SIG-M5 treated with dmso at 0.1 percent for 504 hours (cell line): ENCODE measurements at regions not wholly inside any gene's neighbourhood (a gene's known extent, or its start where the extent isn't known, plus 50 kb on each side); places are given as distances from the start of the nearest gene placed in this dataset.

Experiments used
- DNase-seq: peaks from one replicate; lab custom pipeline; 2025; ENCODE audit not compliant: unreplicated experiment; lab: John Stamatoyannopoulos, UW

DNA sequence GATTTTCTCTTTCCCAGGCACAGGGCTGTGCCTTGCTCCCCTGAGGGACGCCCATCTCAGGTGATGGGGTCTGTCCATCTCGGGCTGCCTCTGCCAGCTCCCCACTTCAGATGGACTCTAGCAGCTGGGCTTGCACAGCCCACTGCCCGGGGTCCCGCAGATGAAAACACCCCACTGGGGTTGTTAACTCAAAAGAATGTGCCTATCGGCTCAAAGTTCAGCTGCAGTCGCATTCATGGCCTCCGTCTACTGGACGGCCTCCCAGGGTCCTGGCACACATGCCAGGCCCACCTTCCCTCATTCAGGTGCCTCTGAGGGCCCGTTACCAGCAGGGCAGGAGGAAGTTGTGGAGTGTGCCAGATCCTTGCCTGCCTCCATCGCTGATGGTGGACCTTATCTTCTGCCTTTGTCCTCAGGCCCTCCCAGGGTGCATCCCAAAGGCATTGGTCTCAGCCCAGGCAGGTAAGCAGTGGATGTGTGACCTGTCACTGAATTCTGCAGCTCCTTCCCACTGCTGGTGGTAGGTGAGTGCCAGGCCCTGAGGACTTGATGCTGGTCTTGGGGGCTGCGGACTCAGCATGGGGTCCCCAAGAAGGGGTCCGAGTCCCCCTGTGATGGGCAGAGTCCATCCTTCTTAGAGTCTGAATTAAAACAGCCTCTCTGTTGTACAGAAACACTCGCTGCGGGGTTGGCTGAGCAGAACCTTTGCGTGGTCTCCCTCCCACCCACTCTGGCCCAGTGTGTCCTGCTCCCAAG is 324.6 kb upstream of the DIO3 start:
- no peak for DNase-seq

DNA sequence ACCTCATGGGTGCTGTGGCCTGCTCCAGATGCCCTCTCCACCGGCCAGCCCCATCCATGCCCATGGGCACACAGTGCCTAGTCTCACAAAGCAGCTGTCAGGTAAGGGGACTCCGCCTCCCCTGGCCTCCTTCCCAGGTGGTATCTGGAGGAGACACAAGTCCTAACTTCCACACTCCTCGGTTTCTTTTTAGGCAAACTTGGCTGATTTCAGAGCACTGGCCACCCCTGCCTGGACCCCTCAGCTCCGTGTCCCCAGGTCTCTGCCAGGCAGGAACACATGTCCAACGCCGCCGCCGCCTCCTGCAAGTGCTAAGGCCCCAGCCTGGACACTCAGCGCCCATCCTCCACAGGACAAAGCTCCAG is 324.1 kb upstream of the DIO3 start:
- no peak for DNase-seq

GRCh38 chr14:101239065-101239464 is 322.2 kb upstream of the DIO3 start:
- DNase-seq: no peak

DNA sequence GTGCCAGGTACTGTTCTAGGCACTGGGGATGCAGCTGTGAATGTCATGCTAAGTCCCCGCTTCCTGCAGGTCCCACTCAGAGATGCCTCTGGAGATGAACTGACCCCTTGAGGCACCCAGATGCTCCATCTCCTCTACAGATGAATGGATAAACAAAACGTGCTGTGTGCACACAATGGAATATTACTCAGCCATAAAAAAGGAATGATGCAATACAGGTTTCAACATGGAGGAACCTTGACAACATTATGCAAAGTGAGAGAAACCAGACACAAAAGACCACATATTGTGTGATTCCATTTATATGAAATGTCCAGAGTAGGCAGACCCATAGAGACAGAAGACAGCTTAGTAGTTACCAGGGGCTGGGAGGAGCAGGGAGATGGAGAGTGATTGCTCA is 320.1 kb upstream of the DIO3 start:
- no peak for DNase-seq

DNA sequence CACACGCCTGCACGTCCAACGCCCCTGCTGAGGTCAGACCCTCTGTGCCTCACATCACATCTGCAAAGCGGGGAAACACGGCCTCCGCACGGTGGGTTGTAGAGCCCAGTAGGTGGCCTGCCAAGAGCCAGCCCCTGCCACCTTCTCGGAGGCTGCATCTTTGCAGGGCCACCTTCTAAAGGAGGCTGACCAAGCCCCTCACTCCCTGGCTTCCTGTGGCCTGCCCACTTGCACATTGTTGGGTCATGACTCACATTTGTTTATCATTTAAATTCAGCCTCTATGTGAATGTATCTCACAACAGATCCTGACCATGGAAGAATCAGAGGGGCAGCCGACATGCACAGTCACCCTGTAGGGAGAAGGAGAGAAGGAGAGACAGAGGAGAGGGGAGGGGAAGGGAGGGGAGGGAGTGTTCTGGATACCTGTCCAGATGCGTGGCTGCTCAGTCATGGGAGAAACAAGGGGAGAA is 319.5 kb upstream of the DIO3 start:
- no peak for DNase-seq

- DNase-seq: no peak
These were observed 318.6 kb upstream of the DIO3 start for GRCh38 chr14:101242442-101243385.

GRCh38 chr14:101243587-101244338 is 317.5 kb upstream of the DIO3 start:
- no peak for DNase-seq

GRCh38 chr14:101246894-101247841 is 314.1 kb upstream of the DIO3 start:
- no peak for DNase-seq

DNA sequence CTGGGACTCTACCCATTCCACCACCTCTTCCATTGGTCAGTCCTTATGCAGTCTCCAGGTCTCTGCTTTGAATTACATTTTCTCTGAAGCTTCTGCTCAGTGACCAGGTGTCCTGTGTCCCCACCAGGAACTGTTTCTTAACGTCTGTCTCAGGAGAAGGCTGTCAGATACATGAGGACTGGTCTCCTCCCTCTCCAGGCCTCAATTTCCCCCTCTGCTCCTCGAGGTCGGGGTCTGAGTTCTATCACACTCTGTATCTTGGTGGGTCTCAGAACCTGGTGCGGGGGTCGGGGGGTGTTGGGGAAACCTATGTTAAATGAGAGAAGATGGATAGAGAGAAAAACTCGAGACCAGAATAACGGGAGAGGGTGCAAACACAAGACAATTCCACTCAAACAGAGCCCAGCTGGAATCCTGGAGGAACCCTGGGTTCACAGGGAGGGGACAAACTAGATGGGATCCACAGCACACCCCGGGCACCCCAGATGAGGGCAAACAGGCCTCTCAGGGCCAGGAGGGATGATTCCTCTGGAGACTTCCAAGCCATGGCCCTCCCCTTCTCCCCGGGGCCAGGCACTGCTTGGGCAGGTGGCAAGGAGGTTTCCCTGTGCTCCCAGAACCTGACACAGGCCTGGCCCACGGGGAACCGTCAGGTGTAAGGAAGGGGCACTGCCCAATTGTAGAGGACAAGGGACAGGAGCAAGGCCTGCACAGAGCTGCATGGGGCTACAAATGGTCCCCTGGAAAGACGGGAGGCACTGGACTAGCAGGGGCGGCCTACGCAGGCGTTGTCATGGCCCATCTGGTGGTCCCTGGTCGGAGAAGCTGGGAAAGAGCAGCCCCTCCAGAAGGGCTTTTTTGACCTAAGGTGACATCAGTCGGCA is 313.2 kb upstream of the DIO3 start:
- DNase-seq: no peak

DNA sequence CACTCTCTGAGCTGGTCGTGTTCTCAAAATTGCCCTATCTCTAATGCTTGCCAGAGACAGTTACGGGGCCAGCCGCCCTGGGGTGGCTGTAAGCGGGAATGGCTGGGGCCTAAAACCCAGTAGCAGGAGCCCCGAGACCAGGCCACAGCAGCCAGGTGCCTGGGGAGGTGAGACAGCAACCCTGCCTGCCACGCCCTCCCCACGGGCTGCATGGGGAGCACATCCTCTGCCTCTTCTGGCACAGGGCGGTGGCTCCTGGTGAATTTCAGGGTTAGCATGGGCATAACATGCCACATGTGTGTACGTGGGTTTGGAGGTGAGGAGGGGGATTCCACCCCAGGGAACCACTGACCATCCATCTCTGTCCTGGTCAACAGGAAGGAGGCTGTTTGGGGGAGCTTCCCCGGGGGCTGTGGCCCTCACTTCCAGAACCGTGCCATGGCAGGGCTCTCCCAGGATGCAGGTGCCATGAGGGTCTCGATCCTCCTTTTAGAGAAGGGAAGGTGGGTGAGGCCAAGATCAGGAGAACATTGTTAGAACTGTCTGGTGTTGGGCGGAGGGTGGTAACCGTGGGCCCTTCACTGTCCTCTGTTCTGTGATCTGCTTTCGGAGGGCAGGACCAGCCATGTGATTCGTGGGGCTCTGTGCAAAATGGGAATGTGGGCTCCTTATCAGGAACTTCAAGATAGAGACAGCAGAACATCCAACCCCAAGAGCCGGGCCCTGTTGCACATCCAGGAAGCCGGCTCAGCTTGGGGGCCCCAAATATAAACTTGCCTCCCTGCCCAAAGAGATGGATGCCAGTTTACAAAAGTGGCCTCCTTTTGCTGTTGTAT is 312.2 kb upstream of the DIO3 start:
- no peak for DNase-seq

DNA sequence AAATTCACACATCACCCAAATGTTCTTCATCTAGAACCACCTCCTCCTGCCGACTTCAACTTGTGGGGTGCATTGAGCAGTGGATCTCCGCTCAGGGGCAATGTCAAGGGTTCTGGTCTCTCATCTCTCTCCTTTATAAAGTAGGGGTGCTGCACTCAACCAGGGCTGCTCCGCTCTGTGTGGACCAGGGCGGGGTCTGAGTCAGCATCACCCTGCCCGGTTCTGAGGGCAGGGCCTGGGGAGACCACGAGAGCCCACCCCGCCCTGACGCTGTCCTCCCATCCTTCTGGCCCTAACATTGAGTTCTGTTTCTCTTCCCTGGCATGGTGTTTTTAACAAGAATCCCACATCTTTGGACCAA is 311.6 kb upstream of the DIO3 start:
- DNase-seq: no peak

- DNase-seq: no peak
These were observed 310.9 kb upstream of the DIO3 start for GRCh38 chr14:101250336-101250947.

DNA sequence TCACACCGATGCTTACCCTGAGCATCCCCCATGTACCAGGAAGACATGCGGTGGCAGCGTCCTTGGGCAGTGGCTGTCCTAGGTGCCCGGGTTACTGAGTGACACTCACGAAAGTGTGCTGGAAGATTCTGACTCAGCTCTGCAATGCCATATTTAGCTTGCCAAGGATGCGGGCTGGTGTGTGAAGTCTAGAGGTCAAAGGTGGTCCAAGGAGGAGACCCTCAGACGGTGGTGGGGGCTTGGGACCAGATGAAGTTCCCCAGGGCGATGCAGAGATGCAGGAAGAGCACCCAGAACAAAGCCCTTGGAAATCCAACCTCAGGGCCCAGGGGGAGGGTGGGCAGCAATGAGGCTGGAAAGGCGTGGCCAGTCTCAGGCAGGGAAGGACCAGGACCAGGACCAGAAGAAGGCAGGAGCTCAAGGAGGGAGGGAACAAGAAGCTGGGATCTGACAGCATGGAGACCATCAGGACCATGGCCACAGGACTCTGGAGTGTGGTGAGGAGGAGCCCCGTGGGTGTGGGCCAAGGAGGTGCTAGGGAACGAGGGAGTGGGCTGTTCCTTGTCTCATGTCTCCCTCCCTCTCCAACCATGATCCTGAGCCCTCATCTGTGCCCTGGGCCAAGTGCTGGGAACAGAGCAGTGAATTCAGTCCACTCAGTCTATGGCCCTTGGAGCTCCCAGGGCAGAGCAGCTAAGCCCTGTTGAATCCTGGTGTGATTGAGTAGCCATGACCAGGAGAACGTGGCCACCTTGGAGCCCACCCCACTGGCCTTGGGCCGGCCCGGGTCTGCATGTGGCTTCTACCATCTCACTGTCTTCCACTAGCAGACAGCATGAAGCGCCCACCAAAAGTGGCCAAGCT is 310.1 kb upstream of the DIO3 start:
- DNase-seq: no peak

DNA sequence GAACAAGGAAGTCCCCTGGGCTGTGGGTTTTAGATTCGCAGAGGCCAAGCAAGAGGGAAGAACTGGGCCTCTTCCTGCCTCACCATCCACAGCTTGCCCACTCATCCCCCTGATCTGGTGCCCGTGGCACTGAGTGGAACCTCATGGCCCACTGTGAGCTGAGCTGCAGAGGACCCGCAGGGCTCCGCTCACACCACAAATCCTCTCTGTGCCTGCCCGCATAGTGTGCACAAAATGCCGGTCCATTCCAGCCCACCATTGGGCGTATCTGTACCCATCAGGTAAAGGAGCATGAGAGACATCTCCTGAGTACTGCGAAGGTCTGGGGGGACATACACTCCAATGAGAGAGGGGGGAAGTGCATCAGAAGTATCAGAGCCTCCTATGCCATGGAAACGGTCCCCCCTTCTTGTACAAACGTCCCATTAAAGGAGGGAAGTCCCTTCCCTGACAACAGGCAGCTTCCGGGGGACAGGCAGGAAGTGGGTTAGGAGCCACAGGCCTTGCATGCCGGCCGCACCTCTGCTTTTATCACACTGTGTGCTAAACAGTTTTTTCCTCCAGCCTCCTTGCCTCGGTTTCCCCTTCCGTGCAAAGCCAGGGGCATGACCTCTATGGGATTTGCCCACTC is 309.4 kb upstream of the DIO3 start:
- no peak for DNase-seq

DNA sequence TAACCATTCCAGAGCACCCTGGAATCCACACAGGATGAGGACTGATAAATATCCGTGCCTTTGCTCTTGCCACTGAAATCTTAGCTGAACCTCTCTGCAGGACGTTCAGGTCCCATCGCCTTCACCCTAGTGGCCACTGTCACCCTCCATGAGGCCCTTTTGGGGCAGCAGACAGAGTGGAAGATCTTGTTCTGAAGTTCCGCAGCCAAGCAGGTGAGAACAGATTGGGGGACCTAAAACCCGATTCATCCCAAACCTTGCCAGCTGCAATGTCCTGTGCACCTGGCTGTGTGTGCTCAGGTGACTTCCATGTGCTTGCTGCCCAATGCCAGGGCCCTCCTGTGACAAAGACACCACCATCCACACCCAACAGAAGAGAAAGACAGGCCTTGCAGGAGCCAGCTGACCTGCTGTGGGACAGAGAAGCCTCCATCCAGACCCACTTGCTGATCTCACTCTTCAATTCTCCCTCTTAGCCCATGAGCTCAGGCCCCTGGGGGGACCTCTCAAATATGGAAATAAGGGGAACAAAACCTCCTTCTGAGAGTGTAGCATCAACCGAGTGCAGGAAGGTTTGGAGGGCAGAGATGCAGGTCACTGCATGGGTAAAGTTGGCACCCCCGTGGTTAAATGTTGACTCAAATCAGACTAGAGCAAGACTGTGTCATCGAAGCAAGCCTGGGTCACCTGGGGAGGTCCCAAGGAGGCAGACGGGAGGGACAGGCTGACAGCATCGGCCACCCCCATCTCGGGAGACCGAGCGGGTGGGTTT is 308.7 kb upstream of the DIO3 start:
- DNase-seq: no peak

GRCh38 chr14:101253948-101254347 is 307.3 kb upstream of the DIO3 start:
- no peak for DNase-seq
